ENCODE measurements at regions not wholly inside any gene's neighbourhood (a gene's known extent, or its start where the extent isn't known, plus 50 kb on each side); places are given as distances from the start of the nearest gene placed in this dataset.
"Not testable (repeated sequence)": the region's sequence is repeated elsewhere in the genome, so short reads cannot be mapped to it uniquely, and the experiment has no call there.

DNA sequence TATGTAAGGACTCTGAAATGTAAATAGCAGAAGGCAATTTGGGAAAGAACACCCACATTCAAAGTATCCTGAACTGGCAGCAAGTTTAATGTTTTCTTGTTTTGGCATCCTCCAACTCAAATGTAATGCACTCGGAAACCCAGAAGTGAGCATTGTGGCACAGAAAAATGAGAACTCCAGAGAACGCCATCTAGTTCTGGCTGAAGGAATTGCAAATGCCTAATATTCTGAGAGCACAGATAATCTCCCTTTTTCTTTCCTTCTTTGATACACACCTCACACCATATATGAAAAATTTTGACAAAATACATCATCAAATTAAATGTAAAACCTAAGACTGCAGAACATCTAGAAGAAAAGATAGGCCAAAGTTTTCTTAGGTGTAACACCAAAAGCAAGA lies 52.1 kb downstream of the PWWP3B start:
- no peak for DNase-seq (ENCODE audit: low read depth)

DNA sequence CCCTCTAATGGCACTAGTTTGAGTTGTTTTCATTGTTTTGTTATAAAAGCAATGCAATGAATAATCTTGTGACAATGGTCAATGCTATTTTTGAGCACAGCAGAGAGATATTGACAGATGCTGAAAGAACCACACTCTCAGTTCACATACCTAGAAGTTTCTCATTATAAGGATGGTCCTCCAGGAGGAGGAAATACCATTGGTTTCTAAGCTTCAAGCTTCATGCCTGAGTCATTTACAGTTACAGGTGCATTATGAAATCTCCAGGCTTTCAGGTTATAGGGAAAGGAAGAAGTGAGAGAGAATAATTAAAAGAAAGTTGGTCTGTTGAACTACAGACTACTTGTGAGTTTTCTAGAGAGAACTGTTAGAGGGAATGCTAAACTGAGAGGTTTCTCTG lies 75.3 kb downstream of the PWWP3B start:
- DNase-seq (ENCODE audit: low read depth), result no peak

DNA sequence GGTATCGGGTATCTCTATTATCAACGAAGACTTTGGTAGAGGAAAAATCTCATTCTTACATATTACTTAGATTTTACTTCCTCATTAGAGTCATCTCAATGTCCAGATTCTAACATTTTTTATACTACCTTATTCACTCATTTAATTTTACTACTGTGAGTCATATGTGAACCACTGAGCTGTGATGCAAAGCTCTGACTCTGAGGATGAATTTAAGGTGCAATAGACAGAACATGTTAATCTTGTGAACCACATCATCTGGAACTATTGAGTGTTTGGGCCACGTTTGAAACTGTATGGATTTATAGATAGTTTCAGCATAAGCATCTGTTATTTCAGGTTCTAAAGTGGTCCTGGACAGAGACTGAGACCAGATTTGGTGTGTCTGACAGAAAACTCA lies 78.4 kb downstream of the PWWP3B start:
- no peak for DNase-seq (ENCODE audit: low read depth)

DNA sequence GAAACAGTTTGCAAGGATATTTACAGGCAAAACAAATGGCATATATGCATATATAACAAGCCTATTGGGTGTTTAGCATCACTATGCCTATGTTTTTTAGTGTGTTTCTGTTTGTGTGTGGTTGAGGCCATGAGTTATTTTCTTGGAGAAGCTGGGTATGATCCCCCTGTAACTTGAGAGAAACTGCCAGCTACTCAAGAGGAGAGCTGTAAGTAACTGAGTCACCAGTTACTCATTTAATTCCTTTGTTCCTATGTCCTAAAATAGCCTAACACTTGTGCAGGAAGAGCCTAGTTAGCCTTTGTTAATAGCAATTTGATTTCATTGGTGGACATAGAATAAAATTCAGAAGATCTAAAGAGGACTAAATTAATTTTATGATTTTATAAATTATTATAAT lies 79.1 kb downstream of the PWWP3B start:
- DNase-seq (ENCODE audit: low read depth), result no peak

DNA sequence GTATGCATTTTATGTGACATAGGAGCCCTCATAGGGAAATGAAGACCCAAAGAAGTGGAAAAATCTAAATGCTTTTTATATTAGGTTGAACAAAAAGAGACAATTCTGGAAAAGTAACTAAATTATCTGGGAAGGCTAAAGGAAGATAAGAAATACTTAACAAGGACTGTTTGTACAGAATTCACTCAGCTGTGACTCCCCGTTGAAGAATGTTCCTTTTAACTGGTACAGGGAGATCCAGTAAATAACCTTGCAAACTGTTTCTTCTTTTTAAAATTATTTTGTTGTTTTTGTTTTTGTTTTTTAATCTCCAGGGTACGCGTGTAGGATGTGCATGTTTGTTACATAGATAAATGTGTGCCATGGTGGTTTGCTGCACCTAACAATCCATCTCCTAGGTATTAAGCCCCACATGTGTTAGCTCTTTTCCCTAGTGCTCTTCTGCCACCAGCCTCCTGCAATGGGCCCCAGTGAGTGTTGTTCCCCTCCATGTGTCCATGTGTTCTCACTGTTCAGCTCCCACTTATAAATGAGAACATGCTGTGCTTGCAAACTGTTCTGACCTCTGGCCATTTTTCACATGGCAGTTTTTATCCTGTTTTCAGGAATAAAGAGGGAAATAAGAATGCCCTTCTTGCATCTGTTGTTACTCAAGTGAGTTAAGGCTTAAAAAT lies 81.7 kb downstream of the PWWP3B start:
- no peak for DNase-seq (ENCODE audit: low read depth)

DNA sequence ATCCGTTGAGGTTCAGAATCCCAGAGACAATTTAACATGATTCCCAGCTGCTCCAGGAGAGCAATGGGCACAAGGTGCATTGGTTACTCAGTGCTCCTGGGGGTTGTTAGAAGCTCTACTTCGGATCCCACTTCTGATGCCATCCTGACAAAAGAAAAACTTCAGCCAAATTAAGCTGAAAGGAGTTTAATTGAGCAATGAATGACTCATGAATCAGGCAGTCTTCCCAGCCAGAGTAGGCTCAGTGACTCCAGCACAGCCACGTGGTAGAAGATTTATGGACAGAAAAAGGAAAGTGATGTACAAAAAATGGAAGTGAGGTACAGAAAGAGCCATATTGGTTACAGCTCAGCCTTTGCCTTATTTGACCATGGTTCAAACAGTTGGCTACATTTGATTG lies 95.7 kb downstream of the PWWP3B start:
- DNase-seq (ENCODE audit: low read depth), result no peak

DNA sequence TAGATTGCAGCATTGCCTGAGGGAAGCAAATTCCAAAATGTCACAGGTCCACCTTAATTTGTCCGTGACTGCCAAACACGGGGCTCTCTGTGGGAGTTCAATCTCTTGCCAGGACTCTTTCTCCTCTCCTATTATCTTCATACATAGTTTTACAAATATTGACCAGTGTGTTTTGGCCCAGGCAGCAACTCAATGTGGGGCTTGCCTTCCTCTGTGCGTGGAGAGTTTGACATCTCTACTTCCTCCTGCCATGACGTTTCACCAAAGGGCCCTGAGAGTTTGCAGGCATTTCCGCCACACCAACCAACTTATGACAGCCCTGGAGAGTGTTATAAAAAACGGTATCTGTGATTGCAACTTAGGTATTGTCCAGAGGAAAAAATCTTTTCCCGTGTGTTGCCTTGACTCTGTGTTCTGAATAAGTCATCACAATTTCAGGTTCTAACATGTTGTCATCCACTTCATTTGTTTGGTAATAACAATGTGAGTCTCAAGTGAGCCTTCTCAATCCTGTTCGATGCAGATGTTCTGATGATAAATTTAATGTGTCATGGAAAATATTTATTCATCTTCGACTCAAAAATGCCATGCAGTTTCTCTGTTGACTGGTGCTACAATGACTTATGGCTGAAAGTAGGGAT lies 106.0 kb downstream of the PWWP3B start:
- DNase-seq (ENCODE audit: low read depth), result not testable (repeated sequence)

DNA sequence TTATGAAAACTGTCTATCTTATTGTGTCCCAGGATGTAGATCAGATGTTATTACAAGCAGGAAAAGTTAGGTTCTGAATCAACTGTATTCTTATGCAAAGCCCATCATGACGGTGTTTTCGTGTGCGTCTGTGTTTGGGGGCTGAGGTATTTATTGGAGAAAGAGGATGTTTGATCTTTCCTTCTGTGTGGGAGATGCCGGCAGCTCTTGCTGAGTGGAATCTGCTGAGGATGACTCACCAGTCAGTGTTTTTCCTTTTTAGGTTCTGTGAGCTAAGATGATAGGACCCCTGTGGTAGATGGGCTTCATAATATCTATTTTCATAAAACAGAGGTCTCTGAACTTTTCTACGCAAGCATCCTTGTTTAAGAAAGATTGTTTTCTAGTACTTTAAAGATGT lies 107.1 kb downstream of the PWWP3B start:
- DNase-seq (ENCODE audit: low read depth), result not testable (repeated sequence)

DNA sequence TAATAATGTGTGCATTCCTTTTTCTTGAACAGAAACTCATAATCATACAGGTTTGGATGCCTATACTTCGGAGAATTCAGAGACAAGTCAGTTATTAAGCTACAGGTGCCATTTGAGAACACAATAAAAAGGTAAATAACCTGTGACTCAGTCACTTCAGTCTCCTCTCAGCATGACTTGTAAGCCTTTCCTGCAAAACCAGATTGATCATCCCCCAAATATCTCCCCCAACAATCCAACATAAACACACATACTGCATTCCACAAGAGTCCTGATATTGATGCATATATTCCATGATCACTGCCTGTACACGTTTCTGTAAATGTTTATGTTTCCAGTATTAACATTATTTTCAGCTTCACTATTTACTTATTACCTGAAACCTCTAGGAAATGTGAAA lies 110.8 kb downstream of the PWWP3B start:
- no peak for DNase-seq (ENCODE audit: low read depth)

DNA sequence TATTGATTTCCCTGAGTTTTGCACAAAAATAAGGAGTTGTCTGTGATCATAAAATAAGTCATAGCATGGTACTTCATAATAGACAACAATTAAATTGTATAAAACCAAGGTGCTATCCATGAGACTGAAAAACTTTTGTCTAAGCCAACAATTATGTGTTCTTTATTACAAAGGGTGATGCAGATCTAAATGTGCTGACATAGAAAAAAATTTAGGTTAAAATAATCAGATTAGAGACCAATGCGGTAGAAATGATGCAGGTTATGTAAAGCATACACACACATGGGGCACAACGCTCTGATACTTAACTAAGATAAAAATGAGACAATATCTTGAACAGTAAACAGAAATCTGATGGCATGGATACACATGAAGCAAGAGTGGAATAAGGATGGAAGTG lies 113.3 kb downstream of the PWWP3B start:
- DNase-seq (ENCODE audit: low read depth), result no peak

DNA sequence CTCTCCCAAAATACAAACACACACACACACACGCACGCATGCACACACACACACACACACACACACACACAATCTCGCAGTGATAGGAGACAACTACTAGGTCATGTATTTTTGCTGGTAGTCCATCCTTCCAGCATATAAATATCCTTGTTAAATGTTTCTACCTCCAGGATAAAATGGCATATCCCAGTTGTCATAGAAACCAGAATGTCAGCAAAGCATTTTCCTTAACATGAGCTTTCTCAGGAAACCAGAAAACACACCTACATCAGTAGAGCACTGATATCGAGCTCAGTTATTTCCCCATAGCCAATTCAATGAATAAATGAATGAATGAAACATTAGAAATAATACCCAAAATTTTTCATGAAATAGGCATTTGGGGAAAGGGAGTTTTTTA lies 115.7 kb downstream of the PWWP3B start:
- DNase-seq (ENCODE audit: low read depth), result no peak

DNA sequence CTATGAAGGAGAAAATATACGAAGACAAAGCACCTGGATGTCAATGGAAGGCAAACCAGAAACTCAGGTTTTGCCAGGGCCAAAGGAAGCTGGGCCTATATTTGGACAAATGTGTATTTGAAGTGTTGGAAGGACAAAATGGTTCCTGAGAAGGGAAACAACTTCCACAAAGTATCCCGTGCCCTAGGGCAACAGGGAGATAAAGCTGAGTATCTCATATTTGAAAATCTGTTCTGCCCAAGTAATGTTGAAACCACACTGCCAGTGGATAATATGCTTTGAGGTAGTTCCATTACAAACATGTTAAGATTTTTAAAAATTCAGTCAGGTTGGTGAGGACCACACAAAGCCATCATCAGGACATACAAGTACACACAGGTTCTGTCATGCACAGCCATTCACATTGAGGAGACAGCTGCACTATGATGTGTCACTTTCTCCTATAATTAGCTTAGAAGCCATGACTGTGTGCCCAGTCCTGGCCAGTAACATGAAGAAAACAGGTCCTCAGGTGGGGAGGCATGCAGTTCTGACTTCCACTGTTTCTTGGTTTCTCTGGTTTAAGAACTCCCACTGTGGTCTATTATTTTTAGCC lies 116.4 kb downstream of the PWWP3B start:
- no peak for DNase-seq (ENCODE audit: low read depth)

DNA sequence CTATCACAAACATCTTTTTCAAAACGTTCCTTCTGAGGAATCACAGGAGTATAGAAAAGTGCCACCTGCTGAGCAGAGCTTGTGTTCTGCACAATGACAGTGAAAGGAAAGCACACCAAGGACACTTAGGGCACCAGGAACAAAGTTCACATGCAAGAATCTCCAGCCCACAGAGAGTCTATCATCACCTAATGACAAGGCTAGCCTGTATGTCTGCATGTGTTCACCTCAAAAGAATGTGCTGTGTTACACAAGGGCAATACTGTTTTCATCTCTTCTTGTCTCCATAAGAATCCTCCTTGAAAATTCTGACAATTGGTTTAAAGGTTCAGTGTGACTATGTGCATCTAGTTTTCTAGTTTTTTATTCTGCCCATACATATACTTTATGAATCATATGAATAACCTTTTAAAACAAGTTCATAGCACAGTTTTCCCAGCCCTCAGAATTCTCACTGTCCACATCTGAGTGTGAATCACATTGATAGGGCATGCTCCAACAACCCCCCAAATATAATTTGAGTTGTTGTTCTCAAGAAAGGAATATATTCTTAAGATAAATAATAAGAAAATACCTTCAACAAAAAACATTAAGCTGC lies 118.0 kb downstream of the PWWP3B start:
- DNase-seq (ENCODE audit: low read depth), result no peak

DNA sequence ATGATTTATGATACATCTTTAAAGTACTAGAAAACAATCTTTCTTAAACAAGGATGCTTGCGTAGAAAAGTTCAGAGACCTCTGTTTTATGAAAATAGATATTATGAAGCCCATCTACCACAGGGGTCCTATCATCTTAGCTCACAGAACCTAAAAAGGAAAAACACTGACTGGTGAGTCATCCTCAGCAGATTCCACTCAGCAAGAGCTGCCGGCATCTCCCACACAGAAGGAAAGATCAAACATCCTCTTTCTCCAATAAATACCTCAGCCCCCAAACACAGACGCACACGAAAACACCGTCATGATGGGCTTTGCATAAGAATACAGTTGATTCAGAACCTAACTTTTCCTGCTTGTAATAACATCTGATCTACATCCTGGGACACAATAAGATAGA lies 122.7 kb downstream of the PWWP3B start:
- not testable (repeated sequence) for DNase-seq (ENCODE audit: low read depth)

DNA sequence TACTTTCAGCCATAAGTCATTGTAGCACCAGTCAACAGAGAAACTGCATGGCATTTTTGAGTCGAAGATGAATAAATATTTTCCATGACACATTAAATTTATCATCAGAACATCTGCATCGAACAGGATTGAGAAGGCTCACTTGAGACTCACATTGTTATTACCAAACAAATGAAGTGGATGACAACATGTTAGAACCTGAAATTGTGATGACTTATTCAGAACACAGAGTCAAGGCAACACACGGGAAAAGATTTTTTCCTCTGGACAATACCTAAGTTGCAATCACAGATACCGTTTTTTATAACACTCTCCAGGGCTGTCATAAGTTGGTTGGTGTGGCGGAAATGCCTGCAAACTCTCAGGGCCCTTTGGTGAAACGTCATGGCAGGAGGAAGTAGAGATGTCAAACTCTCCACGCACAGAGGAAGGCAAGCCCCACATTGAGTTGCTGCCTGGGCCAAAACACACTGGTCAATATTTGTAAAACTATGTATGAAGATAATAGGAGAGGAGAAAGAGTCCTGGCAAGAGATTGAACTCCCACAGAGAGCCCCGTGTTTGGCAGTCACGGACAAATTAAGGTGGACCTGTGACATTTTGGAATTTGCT lies 123.8 kb downstream of the PWWP3B start:
- DNase-seq (ENCODE audit: low read depth), result not testable (repeated sequence)

DNA sequence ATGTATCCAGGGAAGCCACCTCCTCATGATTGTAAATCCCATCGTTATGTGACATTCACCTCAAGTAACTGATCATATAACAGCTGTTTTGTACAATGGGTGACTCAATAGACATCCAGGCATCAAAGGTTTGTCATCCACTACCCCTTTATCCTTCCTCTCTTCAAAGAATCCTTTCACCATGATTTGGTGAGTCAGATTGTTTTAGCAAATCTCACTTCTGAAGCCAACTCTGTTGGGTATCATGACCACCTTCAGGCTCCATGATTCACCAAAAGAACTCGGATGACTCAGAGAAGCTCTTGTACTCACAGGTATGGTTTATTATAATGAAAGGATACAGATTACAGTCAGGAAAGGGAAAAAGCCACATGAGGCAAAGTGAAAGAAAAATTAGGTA lies 132.1 kb downstream of the PWWP3B start:
- no peak for DNase-seq (ENCODE audit: low read depth)

DNA sequence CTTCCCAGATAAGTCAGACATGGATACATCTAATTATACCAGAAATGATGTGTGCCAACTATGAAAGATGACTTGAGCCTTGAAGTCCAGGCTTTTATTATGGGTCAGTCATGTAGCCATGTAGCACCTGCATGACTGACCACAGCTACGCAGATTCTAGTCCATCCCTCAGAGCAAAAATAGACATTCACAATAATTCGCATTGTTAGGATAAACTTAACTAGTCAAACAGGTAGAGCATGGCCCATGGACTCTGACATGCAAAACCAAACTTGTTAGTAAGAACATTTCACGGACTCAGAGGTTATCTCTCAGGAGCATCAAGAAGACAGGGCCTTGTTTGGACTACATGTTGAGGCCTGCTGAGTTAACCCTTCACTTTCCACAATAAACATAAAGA lies 132.6 kb downstream of the PWWP3B start:
- DNase-seq (ENCODE audit: low read depth), result no peak

DNA sequence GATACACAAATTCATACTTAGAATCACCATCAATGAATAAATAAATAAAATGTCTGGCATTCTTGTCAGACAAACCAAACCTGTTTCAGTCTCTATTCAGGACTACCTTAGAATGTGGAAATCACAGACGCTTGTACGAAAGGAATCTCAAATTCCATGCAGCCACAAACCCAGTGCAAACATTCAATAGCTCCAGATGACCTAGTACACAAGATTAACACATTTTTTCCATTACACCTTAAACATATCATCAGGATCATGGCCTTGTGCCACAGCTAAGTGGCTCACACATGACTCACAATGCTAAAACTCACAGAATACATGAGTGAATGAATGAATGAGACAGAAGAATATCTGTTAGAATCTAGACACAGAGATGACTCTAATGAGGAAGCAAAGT lies 134.2 kb downstream of the PWWP3B start:
- DNase-seq (ENCODE audit: low read depth), result no peak

DNA sequence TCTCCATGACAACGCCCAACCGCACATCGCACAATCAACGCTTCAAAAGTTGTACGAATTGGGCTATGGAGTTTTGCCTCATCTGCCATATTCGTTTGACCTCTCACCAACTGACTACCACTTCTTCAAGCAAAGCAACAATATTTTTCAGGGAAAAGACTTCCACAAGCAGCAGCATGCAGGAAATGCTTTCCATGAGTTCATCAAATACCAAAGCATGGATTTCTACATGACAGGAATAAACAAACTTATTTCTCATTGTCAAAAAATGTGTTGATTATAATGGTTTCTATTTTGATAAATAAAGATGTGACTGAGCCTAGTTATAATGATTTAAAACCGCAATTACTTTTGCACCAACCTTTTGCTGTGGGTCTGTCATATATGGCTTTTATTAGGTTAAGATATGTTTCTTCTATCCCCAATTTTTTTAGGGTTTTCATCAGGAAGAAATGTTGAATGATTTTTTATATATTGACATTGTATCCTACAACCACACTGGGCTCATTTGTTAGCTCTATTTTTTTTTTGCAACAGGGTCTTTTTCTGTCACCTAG lies 138.4 kb downstream of the PWWP3B start:
- no peak for DNase-seq (ENCODE audit: low read depth)

DNA sequence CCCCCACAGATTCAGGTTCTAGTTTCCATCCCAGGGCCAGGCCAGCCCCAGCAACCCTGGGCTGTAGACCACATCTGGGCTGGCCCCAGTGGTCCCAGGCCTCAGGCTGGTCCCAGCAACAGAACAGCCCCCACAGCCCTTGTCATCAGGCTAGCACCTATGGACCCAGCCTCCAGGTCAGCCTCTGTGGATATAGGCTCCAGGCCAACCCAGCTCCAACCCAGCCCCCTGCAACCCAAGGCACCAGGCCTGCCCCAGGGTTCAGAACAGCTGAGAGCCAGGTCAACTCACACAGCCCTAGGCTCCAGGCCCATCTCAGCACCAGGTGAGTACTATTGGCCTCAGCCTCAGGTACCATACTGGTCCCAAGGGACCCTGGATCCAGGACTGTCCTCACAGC lies 155.3 kb downstream of the PWWP3B start:
- DNase-seq (ENCODE audit: low read depth), result no peak

DNA sequence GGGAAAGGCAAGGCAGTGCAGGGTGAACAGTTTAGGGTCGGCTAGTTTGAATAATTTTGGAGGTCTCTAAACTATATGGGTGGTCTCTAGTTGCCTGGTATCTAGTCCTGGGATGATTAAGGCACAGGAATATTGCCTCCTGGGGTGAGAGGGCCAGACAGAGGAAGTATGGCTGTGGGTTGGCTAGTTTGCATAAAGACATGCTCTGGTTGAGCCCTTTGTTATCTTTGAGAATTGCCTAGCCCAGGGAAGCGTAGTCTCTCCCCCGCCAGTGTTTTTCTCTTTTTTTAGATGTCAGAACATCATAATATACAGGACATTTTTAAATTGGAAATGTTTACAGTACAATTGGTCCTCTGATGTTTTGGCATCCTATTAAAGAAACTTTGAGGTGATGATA lies 163.5 kb downstream of the PWWP3B start:
- no peak for DNase-seq (ENCODE audit: low read depth)

DNA sequence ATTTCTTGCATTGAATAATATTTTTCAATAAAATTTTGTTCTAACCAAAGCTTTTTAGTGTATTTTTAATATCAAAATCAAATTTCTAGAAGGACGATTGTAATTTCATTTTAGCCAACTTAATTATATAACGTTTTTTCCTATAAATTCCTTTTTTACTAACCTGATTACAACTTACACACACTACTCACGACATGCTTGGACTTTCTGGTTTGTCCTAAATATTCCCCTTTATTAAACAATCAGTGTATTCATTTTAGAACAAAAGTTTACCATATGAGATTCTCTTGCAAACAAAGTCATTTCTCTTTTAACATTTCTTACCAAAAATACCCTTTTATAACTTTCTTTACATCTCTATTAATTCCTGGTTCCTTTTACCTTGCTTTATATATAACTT lies 173.7 kb downstream of the PWWP3B start:
- no peak for DNase-seq (ENCODE audit: low read depth)

DNA sequence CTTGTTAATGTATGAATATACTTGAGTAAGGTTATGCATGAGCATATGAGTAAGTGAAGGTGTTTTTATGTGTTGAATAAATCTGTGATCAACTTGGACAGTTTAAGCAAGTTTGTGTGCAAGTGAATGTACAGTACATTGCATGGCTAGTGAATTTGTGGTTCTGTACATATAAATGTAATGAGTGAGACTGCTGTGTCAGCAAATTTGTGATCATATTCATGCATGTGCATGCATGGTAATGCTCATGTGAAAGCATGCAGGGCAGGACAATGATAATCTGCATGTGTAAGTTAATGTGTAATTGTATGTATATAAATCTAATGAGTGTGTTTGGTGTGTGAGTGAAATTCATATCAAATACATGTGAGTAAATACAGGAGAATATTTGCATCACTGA lies 188.5 kb downstream of the PWWP3B start:
- no peak for DNase-seq (ENCODE audit: low read depth)
